GM21423 (cell line): ENCODE measurements at regions not wholly inside any gene's neighbourhood (a gene's known extent, or its start where the extent isn't known, plus 50 kb on each side); places are given as distances from the start of the nearest gene placed in this dataset.
"Not testable (repeated sequence)": the region's sequence is repeated elsewhere in the genome, so short reads cannot be mapped to it uniquely, and the experiment has no call there.

Experiments used
- ATAC-seq: cut with Tn5 transposase; IDR thresholded peaks from one replicate; pipeline ENCODE4 v1.9.1; 2021; ENCODE audit warnings: mild to moderate bottlenecking, moderate library complexity; ENCODE audit not compliant: unreplicated experiment

- ATAC-seq: no peak
Measured at GRCh38 chr4:26233350-26233749, 87.5 kb upstream of the RBPJ start.

GRCh38 chr4:26235500-26235899 lies 85.3 kb upstream of the RBPJ start:
- no peak for ATAC-seq

- no peak for ATAC-seq
Measured at GRCh38 chr4:26237916-26238315, 82.9 kb upstream of the RBPJ start.

- ATAC-seq: no peak
Measured at GRCh38 chr4:26238426-26238777, 82.4 kb upstream of the RBPJ start.

GRCh38 chr4:26238778-26239679 lies 81.8 kb upstream of the RBPJ start:
- ATAC-seq: no peak

GRCh38 chr4:26239801-26240200 lies 81.0 kb upstream of the RBPJ start:
- no peak for ATAC-seq

- no peak for ATAC-seq
Measured at GRCh38 chr4:26241179-26241578, 79.6 kb upstream of the RBPJ start.

GRCh38 chr4:26242451-26242850 lies 78.4 kb upstream of the RBPJ start:
- ATAC-seq: no peak

- ATAC-seq: not testable (repeated sequence)
Measured at GRCh38 chr4:26244138-26244537, 76.7 kb upstream of the RBPJ start.

GRCh38 chr4:26248647-26249046 lies 72.2 kb upstream of the RBPJ start:
- no peak for ATAC-seq

GRCh38 chr4:26252349-26253025 lies 68.3 kb upstream of the RBPJ start:
- ATAC-seq: no peak

- ATAC-seq: no peak
Measured at GRCh38 chr4:26253968-26254367, 66.8 kb upstream of the RBPJ start.

- ATAC-seq: no peak
Measured at GRCh38 chr4:26255989-26256388, 64.8 kb upstream of the RBPJ start.

GRCh38 chr4:26257444-26257843 lies 63.4 kb upstream of the RBPJ start:
- ATAC-seq: not testable (repeated sequence)

GRCh38 chr4:26257850-26258249 lies 63.0 kb upstream of the RBPJ start:
- no peak for ATAC-seq

GRCh38 chr4:26260571-26260970 lies 60.2 kb upstream of the RBPJ start:
- ATAC-seq: no peak

GRCh38 chr4:26261405-26261804 lies 59.4 kb upstream of the RBPJ start:
- ATAC-seq: no peak

GRCh38 chr4:26263165-26263564 lies 57.6 kb upstream of the RBPJ start:
- ATAC-seq: no peak

GRCh38 chr4:26264109-26264508 lies 56.7 kb upstream of the RBPJ start:
- ATAC-seq: no peak

- no peak for ATAC-seq
Measured at GRCh38 chr4:26267087-26267486, 53.7 kb upstream of the RBPJ start.

- ATAC-seq: no peak
Measured at GRCh38 chr4:26268246-26268645, 52.6 kb upstream of the RBPJ start.

GRCh38 chr4:26269038-26269437 lies 51.8 kb upstream of the RBPJ start:
- ATAC-seq: no peak
